Astrocyte of the cerebellum (primary cell): ENCODE measurements at regions not wholly inside any gene's neighbourhood (a gene's known extent, or its start where the extent isn't known, plus 50 kb on each side); places are given as distances from the start of the nearest gene placed in this dataset.

Experiments
- DNase-seq: peaks from one replicate; pipeline ENCODE4 v3.0.0-alpha.2; 2011; ENCODE audit warnings: low read depth
- H3K4me3 ChIP-seq: 2 replicates; pipeline ENCODE4 v1.5.1; 2011; ENCODE audit warnings: mild to moderate bottlenecking, low read depth, low read length, moderate library complexity
- CTCF ChIP-seq: IDR thresholded peaks from 2 replicates; pipeline ENCODE4 v1.5.1; 2012; ENCODE audit warnings: low read length, low read depth, moderate library complexity, mild to moderate bottlenecking; ENCODE audit errors: missing control alignments
- in situ Hi-C: cut with HindIII; loops from 2 replicates; pipeline ENCODE4 v1.10.0; 2017; ENCODE audit warnings: low sequenced_read_pairs

- TF ChIP-seq CTCF = no peak
These were observed 127.6 kb upstream of the SYNDIG1 start for GRCh38 chr20:24341781-24342180.

GRCh38 chr20:24340933-24341332 is 128.5 kb upstream of the SYNDIG1 start:
- no peak for DNase-seq
- TF ChIP-seq CTCF = no peak
- H3K4me3 ChIP-seq = no peak overlapping the region
- in situ Hi-C loops = loop anchor here (5.0 kb wide), 1 partner anchor 49 kb away; no protein-coding TSS in a partner anchor

More at GRCh38 chr20:24341781-24342180, 127.6 kb upstream of the SYNDIG1 start:
- H3K4me3 ChIP-seq = no peak overlapping the region
- no peak for DNase-seq
- in situ Hi-C loops = loop anchor here (5.0 kb wide), 1 partner anchor 49 kb away; no protein-coding TSS in a partner anchor

- DNase-seq = no peak
- in situ Hi-C loops = no loop called here
- no peak for TF ChIP-seq CTCF
- no peak overlapping the region for H3K4me3 ChIP-seq
These were observed 130.2 kb upstream of the SYNDIG1 start for GRCh38 chr20:24339210-24339641.

DNA sequence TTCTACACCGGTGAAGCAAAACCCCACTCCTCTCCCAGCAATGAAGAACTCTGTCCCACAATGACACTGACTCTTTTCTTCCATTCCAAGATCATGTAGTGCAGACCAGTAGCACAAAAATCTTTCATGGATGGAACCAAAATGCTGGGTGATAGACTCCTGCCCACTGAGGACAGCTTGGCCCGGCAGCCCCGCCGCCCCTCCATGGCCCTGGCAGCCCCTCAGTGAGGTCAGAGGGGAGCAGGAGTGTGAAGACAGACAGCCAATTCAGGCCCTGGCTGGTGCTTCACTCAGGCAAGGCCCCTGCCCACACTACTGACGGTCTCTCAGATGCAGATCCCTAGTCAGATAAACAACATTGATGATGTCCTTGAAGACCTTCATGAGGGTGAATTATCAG is 131.9 kb upstream of the SYNDIG1 start:
- in situ Hi-C loops = no loop called here
- TF ChIP-seq CTCF = no peak
- H3K4me3 ChIP-seq = no peak overlapping the region
- no peak for DNase-seq

DNA sequence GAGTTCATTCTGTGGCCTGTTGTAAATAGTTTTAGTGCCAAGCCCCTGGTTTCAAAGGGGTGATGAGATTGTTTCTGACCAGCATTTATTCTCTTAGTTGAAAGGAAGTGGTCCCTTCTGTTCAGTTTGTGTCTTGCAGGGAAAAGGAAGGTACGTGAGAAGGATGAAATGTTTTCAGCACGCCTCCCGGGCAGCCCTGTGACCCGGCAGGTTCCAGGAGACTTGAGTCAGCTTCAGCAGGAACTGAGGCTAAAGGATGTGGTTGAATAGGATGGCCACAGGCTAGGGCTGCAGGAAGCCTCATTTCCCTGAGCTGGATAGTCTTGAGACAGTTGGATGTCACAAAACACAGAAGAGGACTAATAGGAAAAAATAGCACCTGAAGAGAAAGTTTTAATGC is 132.4 kb upstream of the SYNDIG1 start:
- DNase-seq = peak; percentile 55
- in situ Hi-C loops = no loop called here
- TF ChIP-seq CTCF = no peak
- H3K4me3 ChIP-seq = no peak overlapping the region

DNA sequence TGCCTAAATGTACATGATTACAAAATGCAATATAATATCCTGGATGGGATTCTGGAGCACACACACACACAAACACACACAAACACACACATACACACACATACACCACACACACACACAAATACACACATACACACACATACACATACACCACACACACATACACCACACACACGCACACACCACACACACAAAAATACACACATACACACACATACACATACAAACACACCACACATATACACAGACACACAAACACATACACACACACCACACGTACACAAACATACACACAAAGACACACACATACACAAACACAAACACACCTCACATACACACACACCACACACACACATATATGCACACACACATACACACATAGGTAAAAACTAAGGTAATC is 134.6 kb upstream of the SYNDIG1 start:
- in situ Hi-C loops = no loop called here
- H3K4me3 ChIP-seq = no peak overlapping the region
- no peak for DNase-seq
- no peak for TF ChIP-seq CTCF

DNA sequence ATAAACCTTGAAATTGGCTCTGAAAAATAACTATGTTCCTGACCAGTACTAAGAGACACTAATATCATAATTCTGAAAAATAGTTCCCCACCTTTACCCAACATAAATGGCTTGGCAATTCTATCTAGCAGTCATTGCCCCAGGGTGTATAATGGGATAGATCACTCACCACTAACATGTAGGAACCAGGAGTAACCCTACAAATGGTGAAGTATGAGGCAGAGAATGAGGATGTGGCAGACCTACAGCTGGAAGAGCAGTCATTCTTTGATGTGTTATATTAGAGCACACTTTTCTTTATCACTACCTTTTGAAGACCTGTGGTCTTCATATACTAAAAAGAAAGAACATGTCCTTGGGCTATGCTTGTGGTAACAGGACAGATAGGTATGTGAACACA is 136.5 kb upstream of the SYNDIG1 start:
- in situ Hi-C loops = no loop called here

More for the DNA sequence above, 136.5 kb upstream of the SYNDIG1 start:
- DNase-seq = no peak
- no peak overlapping the region for H3K4me3 ChIP-seq
- no peak for TF ChIP-seq CTCF
